Renal cortical epithelial cell (primary cell): ENCODE measurements at regions not wholly inside any gene's neighbourhood (a gene's known extent, or its start where the extent isn't known, plus 50 kb on each side); places are given as distances from the start of the nearest gene placed in this dataset.

ENCODE experiments used
- DNase-seq: peaks from one replicate; pipeline ENCODE4 v3.0.0-alpha.2; 2011; ENCODE audit warnings: low read depth

DNA sequence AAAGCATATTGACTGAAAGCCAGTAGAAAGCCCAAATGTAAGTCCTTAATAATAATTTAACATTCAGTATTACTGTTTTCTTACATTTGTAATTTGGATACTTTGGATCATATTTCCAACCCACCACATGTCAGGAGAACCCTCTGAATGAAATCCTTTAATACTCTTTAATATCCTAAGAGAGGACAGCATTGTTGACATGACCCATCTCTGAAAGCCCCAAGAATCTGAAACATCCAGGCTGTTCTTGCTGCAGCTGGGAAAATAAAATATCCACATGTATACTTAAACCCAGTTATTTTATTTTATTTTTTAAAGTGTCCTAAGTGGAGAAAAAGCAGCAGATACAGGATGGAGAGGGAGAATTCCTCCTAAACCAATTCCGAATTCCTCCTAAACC, 130.8 kb upstream of the RIPOR2 start:
- no peak for DNase-seq

DNA sequence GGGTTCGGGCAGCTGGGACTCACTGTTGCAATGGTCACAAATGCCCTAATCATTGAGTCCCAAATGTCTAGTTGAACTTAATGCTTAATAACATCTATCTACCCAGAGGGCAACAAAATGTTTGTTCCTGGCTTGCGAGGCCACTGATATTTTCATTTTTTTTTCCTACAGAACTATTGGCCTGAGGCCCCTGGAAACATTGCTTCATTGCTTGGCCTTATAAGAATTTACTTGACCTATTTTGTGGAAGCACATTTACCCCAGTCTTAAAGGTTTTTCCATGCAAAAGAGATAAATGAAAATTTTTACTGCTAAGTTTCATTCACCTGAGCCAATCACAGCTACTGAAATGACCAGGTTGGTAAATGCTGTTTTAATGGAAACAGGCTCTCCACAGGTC, 133.1 kb upstream of the RIPOR2 start:
- DNase-seq, result no peak

GRCh38 chr6:25070547-25071366, 135.0 kb upstream of the RIPOR2 start:
- DNase-seq, result peak; percentile 75

- no peak for DNase-seq
These were observed 142.4 kb upstream of the RIPOR2 start for GRCh38 chr6:25078141-25078540.

DNA sequence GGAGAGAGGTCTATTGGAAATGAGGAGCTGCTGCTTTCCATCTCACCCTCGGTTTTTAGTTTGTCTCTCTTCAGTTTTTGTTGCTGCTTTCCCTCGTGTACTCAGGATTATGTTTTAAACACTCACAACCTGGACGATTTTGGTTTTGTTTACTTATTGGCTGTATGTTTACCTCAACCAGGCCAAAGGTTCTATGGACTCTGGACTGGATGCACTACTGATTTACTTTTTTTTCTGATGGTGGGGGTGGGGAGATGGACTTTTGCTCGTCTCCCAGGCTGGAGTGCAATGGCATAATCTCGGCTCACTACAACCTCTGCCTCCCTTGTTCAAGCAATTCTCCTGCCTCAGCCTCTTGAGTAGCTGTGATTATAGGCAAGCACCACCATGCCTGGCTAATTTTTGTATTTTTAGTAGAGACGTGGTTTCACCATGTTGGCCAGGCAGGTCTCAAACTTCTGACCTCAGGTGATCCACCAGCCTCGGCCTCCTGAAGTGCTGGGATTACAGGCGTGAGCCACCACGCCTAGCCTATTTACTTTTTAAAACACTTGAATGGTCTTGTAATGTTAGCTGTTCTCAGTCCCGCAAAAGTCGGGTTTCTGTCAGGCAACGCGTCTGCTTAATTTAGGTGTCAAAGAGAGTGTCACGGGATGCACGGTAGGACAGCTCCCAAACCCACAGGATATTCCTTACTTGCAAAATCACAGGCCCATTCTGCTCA, 148.2 kb upstream of the RIPOR2 start:
- no peak for DNase-seq

DNA sequence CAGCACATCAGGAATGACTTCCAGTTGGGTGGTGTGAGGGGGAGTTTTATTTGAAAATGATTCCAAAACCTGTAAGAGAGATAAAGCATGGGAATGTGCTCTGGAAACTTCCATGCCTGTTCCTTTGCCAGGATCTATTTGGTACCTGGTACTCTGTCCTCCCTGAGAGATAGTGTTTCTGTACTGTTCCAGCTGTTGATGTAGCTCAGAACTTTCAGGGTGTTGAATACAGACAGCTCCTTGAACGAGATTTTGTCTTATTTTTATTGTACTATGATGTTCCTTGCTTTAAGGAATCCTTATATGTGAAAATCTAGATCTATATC, 148.7 kb upstream of the RIPOR2 start:
- no peak for DNase-seq

GRCh38 chr6:25085756-25086155, 150.0 kb upstream of the RIPOR2 start:
- no peak for DNase-seq

DNA sequence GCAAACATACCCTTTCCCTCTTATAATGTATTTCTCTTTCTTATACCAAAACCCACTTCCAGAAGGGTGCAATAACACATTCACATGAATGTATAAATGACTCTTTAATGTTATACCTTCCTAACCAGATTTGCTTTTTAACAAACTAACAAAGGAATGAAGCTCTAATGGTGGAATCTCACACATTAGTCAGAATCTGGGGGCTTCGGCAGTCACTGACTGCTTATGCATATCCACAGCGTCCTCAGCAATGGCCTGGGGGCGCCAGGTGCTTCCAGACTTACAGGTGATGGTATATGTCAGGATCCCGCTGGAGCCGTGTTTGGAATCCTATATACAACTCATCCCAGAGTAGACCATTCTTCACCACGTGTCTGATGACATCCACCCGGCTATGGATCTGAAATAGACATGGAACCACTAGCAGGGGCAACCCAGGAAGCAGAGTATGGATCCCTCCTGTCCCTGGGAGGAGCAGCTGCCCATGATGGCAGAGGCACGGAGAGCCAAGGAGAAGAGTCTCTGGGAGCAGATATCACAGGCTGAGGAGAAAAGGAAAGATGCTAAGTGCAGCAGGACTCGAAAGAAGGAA, 150.8 kb upstream of the RIPOR2 start:
- no peak for DNase-seq

- DNase-seq, result peak; percentile 11
These were observed 152.8 kb upstream of the RIPOR2 start for GRCh38 chr6:25088513-25088912.

DNA sequence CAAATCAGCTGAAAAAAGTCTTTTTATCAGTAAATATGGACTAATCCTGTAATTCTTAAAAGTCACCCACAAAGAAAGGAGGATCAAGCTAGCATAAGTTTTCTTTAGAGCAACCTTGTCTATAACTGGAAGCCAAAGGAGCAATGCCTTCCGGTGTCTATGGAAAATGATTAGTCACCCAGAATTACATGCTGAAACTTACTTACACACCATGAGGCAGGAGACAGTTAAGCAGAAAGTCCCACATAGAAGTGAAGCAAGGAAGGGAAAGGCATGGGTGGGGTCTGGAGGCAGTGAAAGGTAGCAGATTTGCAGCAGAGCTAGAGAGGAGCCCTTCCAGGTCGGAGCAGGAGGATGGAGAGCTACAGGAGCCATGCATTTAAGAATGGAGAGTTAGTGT, 153.7 kb upstream of the RIPOR2 start:
- no peak for DNase-seq

DNA sequence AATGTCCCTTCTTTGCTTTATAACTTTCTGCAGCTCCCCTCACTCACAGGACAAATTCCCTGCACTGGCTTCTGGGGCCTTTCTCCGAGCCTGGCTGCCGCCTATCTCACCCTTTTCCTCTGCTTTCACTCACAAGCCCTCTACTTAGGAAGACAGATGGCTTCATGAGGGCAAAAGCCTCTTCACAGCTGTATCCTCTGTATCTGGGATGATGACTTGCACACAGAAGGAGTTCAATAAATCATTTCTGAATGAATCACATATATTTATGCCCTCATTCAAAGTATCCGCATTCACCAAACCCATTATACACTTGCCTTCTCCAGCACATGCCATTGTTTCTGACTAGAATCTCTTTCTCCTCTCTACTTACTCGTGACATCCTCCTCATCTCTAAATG, 159.0 kb upstream of the RIPOR2 start:
- DNase-seq, result no peak

DNA sequence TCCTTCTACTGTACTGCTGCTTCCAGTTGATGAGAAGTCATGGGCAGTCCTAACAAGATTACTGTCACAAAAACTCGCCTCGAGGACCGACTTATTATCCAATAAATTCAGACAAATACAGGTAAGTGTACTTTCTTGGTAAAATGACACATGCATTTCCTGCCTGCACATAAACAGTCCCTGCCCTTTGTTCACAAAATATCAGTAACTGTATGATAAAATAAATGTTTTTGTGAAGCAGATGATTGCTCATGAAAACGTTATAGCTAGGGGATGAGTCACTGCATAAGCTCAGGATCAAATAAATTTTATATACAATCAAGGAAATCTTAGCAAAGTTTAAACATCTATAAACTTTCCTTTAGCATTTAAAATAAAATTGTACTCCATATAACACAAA, 164.5 kb upstream of the RIPOR2 start:
- DNase-seq, result no peak

DNA sequence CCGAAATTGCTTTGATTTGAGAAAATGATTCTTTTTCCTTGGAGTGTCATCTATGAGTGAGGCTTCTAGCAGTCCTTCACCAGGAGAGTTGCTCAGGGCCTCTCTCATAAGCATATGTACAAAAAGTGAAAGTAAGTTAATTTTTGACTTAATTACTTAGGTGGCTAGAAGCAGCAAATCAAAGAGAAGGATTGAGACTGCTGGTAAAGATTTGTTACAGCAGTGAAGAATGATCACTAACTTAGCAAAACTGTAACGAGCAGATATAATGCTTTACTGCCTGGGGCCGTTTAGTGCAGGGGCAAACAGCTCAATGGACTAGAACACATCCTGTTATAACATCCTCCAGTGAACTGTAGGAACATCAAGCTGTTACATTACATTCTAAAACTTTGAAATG, 167.8 kb upstream of the RIPOR2 start:
- peak; percentile 91 for DNase-seq

DNA sequence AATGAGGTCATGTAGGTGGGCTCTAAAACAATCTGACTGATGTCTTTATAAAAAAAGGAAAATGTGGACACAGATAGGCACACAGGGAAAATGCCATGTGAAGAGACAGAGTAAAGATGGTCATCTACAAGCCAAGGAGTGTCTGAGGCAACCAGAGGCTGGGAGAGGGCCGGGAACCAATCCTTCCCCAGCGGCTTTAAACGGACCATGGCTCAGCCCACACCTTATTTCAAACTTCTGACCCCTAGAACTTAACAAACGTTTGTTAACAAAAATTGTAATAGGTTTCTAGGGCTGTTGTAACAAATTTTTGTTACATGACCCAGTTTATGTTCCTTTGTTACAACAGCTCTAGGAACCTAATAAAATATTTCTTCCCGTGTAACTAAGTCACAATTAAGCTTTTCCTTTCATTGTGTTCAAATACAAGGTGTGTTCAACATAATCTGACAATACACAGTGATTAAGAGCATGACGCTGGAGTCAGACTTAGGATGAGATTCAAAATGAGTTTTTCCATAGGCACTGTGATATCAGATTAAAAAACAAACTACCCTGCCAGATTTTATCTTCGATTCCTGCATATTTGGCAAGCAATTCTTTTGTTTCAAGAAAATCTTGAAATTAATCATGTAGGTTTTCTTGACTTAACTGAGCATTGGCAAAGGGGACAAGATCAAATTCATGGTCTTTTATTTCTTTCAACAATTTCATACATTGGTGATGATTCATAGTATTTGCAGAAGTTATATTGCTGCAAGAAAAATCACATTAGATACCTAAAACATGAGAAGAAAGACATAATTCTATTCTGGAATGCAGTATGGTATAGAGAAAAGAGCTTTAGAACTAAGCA, 169.5 kb upstream of the RIPOR2 start:
- DNase-seq, result no peak

GRCh38 chr6:25107218-25107617, 171.5 kb upstream of the RIPOR2 start:
- no peak for DNase-seq

DNA sequence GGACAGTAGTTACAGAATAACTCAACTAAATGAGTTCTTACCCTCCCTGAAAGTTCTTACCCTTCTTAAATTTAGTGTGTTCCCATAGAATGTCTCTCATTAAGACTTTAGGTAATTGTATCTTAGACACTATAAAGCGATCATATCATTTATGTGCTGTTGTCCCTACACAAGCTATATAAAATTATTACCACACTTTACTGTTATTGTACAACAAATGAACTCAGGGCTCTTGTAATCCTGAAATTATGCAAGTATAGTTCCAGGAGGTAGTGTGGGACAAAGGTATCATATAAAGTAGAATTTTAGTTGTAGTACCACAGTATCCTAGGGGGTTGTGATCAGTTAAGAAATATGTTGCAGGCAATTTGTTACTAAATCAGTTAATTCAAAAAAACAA, 167.4 kb upstream of the CARMIL1 start:
- DNase-seq, result no peak

DNA sequence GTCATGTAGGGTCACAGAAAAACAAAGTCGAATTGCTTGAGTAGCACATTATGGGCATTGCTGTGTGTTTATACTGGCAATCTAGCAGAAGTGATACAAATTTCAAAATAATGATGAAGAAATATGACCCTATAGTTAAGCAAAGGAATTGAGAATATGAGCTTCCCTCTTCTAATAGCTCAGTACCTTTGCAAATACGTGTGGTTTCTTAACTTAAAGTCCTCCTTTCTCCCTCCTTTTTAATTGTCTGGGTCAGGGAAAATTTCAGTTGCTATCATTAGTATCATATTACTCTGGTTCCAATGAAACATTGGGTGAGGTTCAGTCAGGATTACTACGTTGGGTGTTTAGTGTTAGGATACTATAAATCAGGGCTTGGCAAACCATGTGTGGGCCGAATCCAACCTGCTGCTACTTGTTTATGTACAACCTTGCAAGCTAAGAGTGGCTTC, 166.8 kb upstream of the CARMIL1 start:
- no peak for DNase-seq

- no peak for DNase-seq
These were observed 165.7 kb upstream of the CARMIL1 start for GRCh38 chr6:25113436-25113835.

- DNase-seq, result no peak
These were observed 161.1 kb upstream of the CARMIL1 start for GRCh38 chr6:25118038-25118437.

- no peak for DNase-seq
These were observed 158.0 kb upstream of the CARMIL1 start for GRCh38 chr6:25121186-25121585.

DNA sequence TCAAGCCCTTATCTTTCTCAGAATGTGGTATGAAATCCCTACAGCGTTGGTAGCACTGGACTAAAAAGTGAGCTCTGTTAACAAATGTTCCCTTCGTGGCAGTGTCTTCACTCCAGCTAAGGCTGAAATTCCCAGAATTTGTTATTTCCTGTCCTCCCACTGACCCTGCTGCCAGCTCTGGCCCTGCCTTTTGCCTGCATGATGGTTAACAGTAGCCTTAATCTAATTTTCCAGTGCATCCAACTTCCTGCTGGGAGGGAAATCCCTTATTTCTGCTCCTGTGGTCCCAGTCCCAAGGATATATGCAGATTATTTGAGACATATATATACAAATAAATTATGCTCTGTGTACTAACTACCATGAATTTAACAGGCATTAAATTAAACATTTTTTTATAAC, 157.2 kb upstream of the CARMIL1 start:
- DNase-seq, result no peak

GRCh38 chr6:25122622-25123237, 156.4 kb upstream of the CARMIL1 start:
- DNase-seq, result no peak
